NB4 (cell line): ENCODE measurements at regions not wholly inside any gene's neighbourhood (a gene's known extent, or its start where the extent isn't known, plus 50 kb on each side); places are given as distances from the start of the nearest gene placed in this dataset.

Experiments used
- DNase-seq: peaks from one replicate; pipeline ENCODE4 v3.0.0; 2010; ENCODE audit warnings: low read depth
- H3K4me3 ChIP-seq: one replicate; pipeline ENCODE4 v1.5.1; 2011; ENCODE audit warnings: mild to moderate bottlenecking, low read depth, low read length, moderate library complexity
- MAX ChIP-seq: IDR thresholded peaks from 2 replicates; pipeline ENCODE4 v1.6.1; 2011; ENCODE audit warnings: low read depth, low read length
- MYC ChIP-seq: IDR thresholded peaks from 2 replicates; pipeline ENCODE4 v1.6.1; 2011; ENCODE audit warnings: low read depth, low read length
- POLR2A ChIP-seq: IDR thresholded peaks from 2 replicates; pipeline ENCODE4 v1.6.1; 2011; ENCODE audit warnings: mild to moderate bottlenecking; ENCODE audit not compliant: insufficient read length; ENCODE audit errors: extremely low read depth
- TF ChIP-seq, protein P1 (sequence below): IDR thresholded peaks from one replicate; pipeline ENCODE4 v1.5.1; 2012; ENCODE audit warnings: low read depth, low read length

- no peak overlapping the region for H3K4me3 ChIP-seq
- DNase-seq: no peak
- TF ChIP-seq, protein P1, sequence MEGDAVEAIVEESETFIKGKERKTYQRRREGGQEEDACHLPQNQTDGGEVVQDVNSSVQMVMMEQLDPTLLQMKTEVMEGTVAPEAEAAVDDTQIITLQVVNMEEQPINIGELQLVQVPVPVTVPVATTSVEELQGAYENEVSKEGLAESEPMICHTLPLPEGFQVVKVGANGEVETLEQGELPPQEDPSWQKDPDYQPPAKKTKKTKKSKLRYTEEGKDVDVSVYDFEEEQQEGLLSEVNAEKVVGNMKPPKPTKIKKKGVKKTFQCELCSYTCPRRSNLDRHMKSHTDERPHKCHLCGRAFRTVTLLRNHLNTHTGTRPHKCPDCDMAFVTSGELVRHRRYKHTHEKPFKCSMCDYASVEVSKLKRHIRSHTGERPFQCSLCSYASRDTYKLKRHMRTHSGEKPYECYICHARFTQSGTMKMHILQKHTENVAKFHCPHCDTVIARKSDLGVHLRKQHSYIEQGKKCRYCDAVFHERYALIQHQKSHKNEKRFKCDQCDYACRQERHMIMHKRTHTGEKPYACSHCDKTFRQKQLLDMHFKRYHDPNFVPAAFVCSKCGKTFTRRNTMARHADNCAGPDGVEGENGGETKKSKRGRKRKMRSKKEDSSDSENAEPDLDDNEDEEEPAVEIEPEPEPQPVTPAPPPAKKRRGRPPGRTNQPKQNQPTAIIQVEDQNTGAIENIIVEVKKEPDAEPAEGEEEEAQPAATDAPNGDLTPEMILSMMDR: no peak
- TF ChIP-seq MYC (no peak), POLR2A (no peak), MAX (no peak)
Observed at GRCh38 chr16:82302042-82302727, 132.2 kb upstream of the MPHOSPH6 start.

DNA sequence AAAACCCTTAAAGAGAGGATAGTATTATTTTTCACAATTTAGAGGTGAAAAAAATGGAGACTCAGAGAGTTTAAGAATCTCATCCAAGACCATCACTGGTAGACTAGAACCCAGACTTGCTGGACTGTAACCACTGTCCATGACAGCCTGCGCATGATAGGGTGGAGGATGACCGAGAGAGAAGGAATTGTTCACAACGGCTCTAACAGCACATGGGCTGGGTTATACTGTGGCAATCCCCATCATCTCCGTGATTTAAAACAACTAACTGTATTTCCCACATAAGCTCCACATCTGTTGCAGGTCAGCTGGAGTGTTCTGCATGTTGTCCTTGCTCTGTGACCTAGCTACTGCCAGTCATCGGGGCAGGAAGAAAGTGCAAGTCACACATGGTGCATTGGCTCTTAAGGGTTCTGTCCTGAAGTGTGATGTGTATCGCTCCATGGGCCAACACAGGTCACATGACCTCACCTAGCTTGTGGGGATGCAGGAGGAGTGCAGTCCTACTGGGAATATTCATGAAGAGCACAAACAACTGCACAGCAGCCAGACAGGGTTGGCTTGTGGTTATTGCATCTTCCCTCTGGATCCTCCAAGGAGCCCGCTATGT lies 131.2 kb upstream of the MPHOSPH6 start:
- DNase-seq: no peak
- H3K4me3 ChIP-seq: no peak overlapping the region
- no peak for TF ChIP-seq MYC

DNA sequence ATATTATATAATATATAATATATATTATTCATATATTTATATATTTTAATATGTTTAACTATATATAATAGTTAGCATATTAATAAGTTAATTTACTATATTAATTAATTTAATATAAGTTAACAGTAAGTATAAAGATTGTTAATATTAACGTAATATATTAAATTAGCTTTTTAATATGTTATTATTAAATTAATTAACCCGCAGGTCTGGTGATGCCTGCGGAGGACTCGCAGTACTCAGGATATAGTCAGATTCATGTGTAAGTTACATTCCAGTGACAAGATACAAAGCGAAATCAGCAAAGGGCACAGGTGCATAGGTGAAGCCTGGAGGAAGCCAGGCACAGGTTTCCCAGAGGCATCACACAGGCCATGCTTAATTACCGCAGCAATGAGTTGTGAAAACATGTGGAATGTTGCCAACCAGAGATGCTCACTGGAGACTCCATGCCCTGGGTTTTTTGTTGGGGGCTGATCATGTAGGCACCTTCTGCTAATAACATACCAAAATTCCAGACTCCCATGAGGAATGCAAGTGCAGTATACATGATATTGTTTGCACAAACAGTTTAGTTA lies 130.4 kb upstream of the MPHOSPH6 start:
- no peak for DNase-seq
- H3K4me3 ChIP-seq: no peak overlapping the region
- TF ChIP-seq POLR2A (no peak), MYC (no peak), MAX (no peak)
- TF ChIP-seq, protein P1: no peak

DNA sequence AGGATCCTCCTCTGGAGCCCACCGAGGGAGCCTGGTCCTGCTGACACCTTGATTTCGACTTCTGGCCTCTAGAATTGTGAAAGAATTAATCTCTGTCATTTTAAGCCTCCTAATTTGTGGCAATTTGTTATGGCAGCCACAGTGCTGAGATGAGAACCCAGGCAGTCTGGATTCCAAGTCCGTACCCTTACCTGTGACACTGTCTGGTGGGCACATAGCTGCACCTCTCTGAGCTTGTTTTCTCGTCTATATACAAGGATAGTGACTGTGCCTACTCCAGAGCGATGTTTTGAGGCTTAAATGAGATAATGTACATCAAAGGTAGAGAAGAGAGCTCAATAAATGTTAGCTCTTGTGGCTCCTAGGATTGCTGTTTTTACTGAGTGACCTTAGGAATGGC lies 128.4 kb upstream of the MPHOSPH6 start:
- TF ChIP-seq POLR2A (no peak), MYC (no peak), MAX (no peak)
- TF ChIP-seq, protein P1: no peak
- DNase-seq: no peak
- H3K4me3 ChIP-seq: no peak overlapping the region

GRCh38 chr16:82295290-82296201 lies 125.5 kb upstream of the MPHOSPH6 start:
- H3K4me3 ChIP-seq: no peak overlapping the region
- DNase-seq: no peak
- TF ChIP-seq MYC (no peak), POLR2A (no peak), MAX (no peak)
- TF ChIP-seq, protein P1: no peak
